A673 (cell line): ENCODE measurements at regions not wholly inside any gene's neighbourhood (a gene's known extent, or its start where the extent isn't known, plus 50 kb on each side); places are given as distances from the start of the nearest gene placed in this dataset.

Source experiments
- CTCF ChIP-seq: fragments of 300-800, 200-600 bp; sonication (generic); conservative IDR thresholded peaks from 2 replicates; pipeline ENCODE4 v1.5.1; 2017; ENCODE audit warnings: low read depth, mild to moderate bottlenecking, antibody characterized with exemption, low read length, moderate library complexity, mixed read lengths
- EZH2 ChIP-seq: fragments of 200-600 bp; sonication (generic); IDR thresholded peaks from 2 replicates; pipeline ENCODE4 v1.6.1; 2017; ENCODE audit warnings: borderline replicate concordance, low read depth, mild to moderate bottlenecking, mixed read lengths, antibody characterized with exemption, low read length; ENCODE audit not compliant: poor library complexity, severe bottlenecking

- TF ChIP-seq EZH2 (no peak), CTCF (no peak)
These were observed 536.0 kb upstream of the PRKX start for GRCh38 chrX:4249401-4249800.
